HL-60 (cell line): ENCODE measurements at regions not wholly inside any gene's neighbourhood (a gene's known extent, or its start where the extent isn't known, plus 50 kb on each side); places are given as distances from the start of the nearest gene placed in this dataset.

Experiments used
- DNase-seq, 2 experiments: peaks; one replicate each; pipeline ENCODE4 v3.0.0-alpha.2; 2010 to 2020; ENCODE audit warnings: low read depth in 1 of 2, low spot score in 1 of 2
- H3K27ac ChIP-seq: fragments of 250-450 bp; sonication (Bioruptor Pico); replicated peaks from 2 replicates; pipeline ENCODE4 v1.5.1; 2020; ENCODE audit warnings: mild to moderate bottlenecking, moderate library complexity
- H3K27me3 ChIP-seq: fragments of 250-450 bp; sonication (Bioruptor Pico); 2 replicates; pipeline ENCODE4 v1.5.1; 2021; ENCODE audit warnings: mild to moderate bottlenecking, moderate library complexity; ENCODE audit not compliant: insufficient read depth, poor library complexity, severe bottlenecking
- H3K4me3 ChIP-seq: replicated peaks from 2 replicates; pipeline ENCODE4 v1.5.1; 2011; ENCODE audit warnings: mild to moderate bottlenecking, control low read depth, low read length; ENCODE audit not compliant: insufficient read depth
- CTCF ChIP-seq: IDR thresholded peaks from one replicate; pipeline ENCODE4 v1.5.1; 2011; ENCODE audit warnings: low read length, control low read depth, inconsistent platforms; ENCODE audit not compliant: insufficient read depth
- GABPA ChIP-seq: IDR thresholded peaks from 2 replicates; pipeline ENCODE4 v1.6.1; 2012; ENCODE audit warnings: low read depth
- POLR2AphosphoS5 ChIP-seq: IDR thresholded peaks from 2 replicates; pipeline ENCODE4 v1.6.1; 2012; ENCODE audit warnings: low read depth
- REST ChIP-seq: IDR thresholded peaks from 2 replicates; pipeline ENCODE4 v1.6.1; 2012; ENCODE audit warnings: low read depth; ENCODE audit not compliant: insufficient replicate concordance
- SPI1 ChIP-seq: IDR thresholded peaks from 2 replicates; pipeline ENCODE4 v1.6.1; 2012; ENCODE audit warnings: low read depth, mild to moderate bottlenecking, borderline replicate concordance

DNA sequence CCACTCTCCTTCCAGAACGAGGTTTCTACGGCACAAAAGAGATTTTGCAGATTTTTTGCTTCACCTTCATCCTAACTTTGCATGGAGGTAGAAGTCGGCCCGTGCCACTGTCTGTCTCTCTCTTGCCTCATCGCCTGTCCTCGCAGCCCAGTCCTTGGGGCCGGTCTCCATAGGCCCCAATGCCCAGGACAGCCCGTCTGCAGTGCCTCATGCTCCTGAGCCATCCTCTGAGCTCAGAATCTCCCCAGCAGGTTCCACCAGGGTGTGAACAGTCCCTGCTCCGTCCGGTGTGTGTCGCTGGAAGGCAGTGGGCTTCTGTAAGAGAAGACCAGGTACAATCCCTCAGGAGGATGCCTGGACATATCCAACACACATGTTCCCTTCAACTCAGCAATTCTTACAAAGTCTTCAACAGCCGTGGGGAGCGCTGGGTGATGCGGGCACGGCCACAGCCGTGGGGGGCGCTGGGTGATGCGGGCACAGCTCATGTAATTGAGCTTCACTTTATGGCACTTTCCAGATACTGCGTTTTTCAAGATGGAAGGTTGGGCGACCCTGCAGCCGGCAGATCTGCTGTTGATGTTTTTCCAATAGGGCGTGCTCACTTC, 231.9 kb downstream of the DLL1 start:
- TF ChIP-seq GABPA (no peak), SPI1 (no peak), REST (no peak), CTCF (no peak), POLR2AphosphoS5 (no peak)
- H3K27me3 ChIP-seq: no peaks in the 10 kb centered on the region
- no peak for DNase-seq
- no peak overlapping the region for H3K27ac ChIP-seq
- H3K4me3 ChIP-seq: no peak overlapping the region

GRCh38 chr6:170057961-170058877, 232.7 kb downstream of the DLL1 start:
- TF ChIP-seq REST (no peak), POLR2AphosphoS5 (no peak), GABPA (no peak), CTCF (no peak), SPI1 (no peak)
- Histone ChIP-seq H3K4me3 (no peak overlapping the region), H3K27me3 (no peaks in the 10 kb centered on the region), H3K27ac (no peak overlapping the region)
- no peak for DNase-seq

DNA sequence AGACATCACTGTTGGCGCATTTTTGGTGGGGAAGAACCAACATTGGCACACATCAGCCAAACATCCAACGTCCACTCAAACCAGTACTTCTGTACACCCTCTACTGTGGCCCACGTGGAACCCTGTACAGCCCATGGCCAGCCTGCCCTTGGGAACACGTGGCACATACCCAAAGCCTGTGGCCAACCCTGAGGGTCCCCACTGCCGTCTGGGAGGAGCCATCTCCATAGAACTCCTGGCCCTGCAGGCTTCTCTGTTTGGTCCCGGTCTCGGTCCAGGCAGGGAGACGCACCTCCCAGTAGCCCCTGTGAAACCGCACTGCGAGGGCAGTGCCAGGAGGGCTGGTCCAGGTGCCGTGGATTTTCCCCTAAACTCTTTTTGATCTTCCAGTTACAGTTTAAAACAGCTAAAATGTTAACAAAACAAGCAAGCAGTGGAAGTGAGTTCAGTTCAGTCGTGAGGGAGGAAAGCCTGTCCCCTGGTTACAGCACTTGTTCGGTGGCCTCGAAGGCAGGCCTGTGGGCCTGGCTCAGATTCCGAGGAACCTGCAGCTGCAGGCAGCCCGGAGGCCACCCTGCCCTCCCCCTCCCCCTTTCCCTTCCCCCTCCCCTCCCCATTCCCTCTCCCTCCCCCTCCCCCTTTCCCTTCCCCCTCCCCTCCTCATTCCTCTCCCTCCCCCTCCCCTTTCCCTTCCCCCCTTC, 233.7 kb downstream of the DLL1 start:
- no peak for TF ChIP-seq GABPA
- TF ChIP-seq CTCF: no peak
- no peak for TF ChIP-seq POLR2AphosphoS5
- no peak for TF ChIP-seq REST
- no peak for TF ChIP-seq SPI1
- no peak for DNase-seq

More for the DNA sequence above, 233.7 kb downstream of the DLL1 start:
- no peak overlapping the region for H3K27ac ChIP-seq
- no peak overlapping the region for H3K4me3 ChIP-seq
- no peaks in the 10 kb centered on the region for H3K27me3 ChIP-seq
